CD4-positive, alpha-beta memory T cell (primary cell): ENCODE measurements at regions not wholly inside any gene's neighbourhood (a gene's known extent, or its start where the extent isn't known, plus 50 kb on each side); places are given as distances from the start of the nearest gene placed in this dataset.
"Not testable (repeated sequence)": the region's sequence is repeated elsewhere in the genome, so short reads cannot be mapped to it uniquely, and the experiment has no call there.

Source experiments
- CTCF ChIA-PET: fragments of 350-600 bp; sonication (Branson Sonifier 250); formaldehyde crosslinking; loops from one replicate; lab custom pipeline; 2021; ENCODE audit warnings: inconsistent platforms; ENCODE audit not compliant: partially characterized antibody; lab: Charles Lee
- POLR2A ChIA-PET: fragments of 350-600 bp; sonication (Branson Sonifier 250); formaldehyde crosslinking; loops from one replicate; lab custom pipeline; 2021; ENCODE audit not compliant: partially characterized antibody; lab: Charles Lee
- DNase-seq, 5 donors: peaks; one replicate each; pipeline versions ENCODE4 v3.0.0 to v3.0.0-alpha.2; 2020 to 2022; ENCODE audit warnings: mixed read lengths in 1 of 5
- H3K27ac ChIP-seq: one replicate; pipeline ENCODE4 v1.7.0; 2013; ENCODE audit warnings: low read depth, low read length
- H3K27me3 ChIP-seq: 2 replicates; pipeline ENCODE4 v1.7.0; 2013; ENCODE audit warnings: mild to moderate bottlenecking, low read length, moderate library complexity; ENCODE audit not compliant: insufficient read depth
- H3K36me3 ChIP-seq: 2 replicates; pipeline ENCODE4 v1.7.0; 2013; ENCODE audit warnings: mild to moderate bottlenecking, low read length, moderate library complexity; ENCODE audit not compliant: insufficient read depth
- H3K4me1 ChIP-seq: 2 replicates; pipeline ENCODE4 v1.7.0; 2013; ENCODE audit warnings: mild to moderate bottlenecking, low read length, moderate library complexity; ENCODE audit not compliant: insufficient read depth
- H3K4me3 ChIP-seq, 2 donors: one replicate each; pipeline ENCODE4 v1.7.0; 2013; ENCODE audit warnings: low read length in 2 of 2, mild to moderate bottlenecking in 1 of 2
- H3K9me3 ChIP-seq, 2 donors: one replicate each; pipeline ENCODE4 v1.7.0; 2013; ENCODE audit warnings: low read length in 2 of 2, control low read depth in 1 of 2; ENCODE audit not compliant: control insufficient read depth in 1 of 2
- H3K27ac Mint-ChIP-seq, 7 donors: one replicate each; pipeline ENCODE4 v1.8.0; 2020 to 2021; ENCODE audit warnings: mixed read lengths in 7 of 7, mild to moderate bottlenecking in 6 of 7, inconsistent platforms in 3 of 7, moderate library complexity in 3 of 7
- H3K27me3 Mint-ChIP-seq, 2 donors: one replicate each; pipeline ENCODE4 v1.8.0; 2020 to 2021; ENCODE audit warnings: mixed read lengths in 2 of 2
- H3K36me3 Mint-ChIP-seq, 2 donors: one replicate each; pipeline ENCODE4 v1.8.0; 2020 to 2021; ENCODE audit warnings: mixed read lengths in 2 of 2, inconsistent platforms in 1 of 2, mild to moderate bottlenecking in 1 of 2
- H3K4me1 Mint-ChIP-seq, 4 donors: one replicate each; pipeline ENCODE4 v1.8.0; 2020 to 2021; ENCODE audit warnings: mixed read lengths in 4 of 4, mild to moderate bottlenecking in 1 of 4
- H3K4me3 Mint-ChIP-seq, 8 donors: one replicate each; pipeline ENCODE4 v1.8.0; 2020 to 2021; ENCODE audit warnings: mixed read lengths in 8 of 8, mild to moderate bottlenecking in 7 of 8, moderate library complexity in 6 of 8, inconsistent platforms in 3 of 8
- H3K9me3 Mint-ChIP-seq, 8 donors: one replicate each; pipeline ENCODE4 v1.8.0; 2020 to 2021; ENCODE audit warnings: mixed read lengths in 8 of 8, mild to moderate bottlenecking in 5 of 8, inconsistent platforms in 3 of 8, moderate library complexity in 1 of 8
- intact Hi-C: fragments of 100-400 bp; cut with micrococcal nuclease; formaldehyde crosslinking; loops from one replicate; pipeline ENCODE4 v1.15.1; 2023

GRCh38 chr4:83947830-83948193, 411.9 kb downstream of the GPAT3 start:
- no peak for DNase-seq
- no peak overlapping the region for H3K4me3 Mint-ChIP-seq
- Histone ChIP-seq H3K27me3 (no peaks in the 10 kb centered on the region), H3K4me1 (no peaks in the 10 kb centered on the region), H3K9me3 (no peaks in the 10 kb centered on the region), H3K4me3 (no peak overlapping the region), H3K27ac (no peak overlapping the region), H3K36me3 (no peaks in the 10 kb centered on the region)
- no peaks in the 10 kb centered on the region for H3K27me3 Mint-ChIP-seq
- peaks cover 0 to 5% (median 0%) of the 10 kb centered on the region in 8 donors for H3K9me3 Mint-ChIP-seq
- H3K27ac Mint-ChIP-seq, result no peak overlapping the region
- intact Hi-C loops, result no loop called here
- ChIA-PET CTCF (no interaction called here), POLR2A (no interaction called here)
- H3K36me3 Mint-ChIP-seq, result no peaks in the 10 kb centered on the region
- H3K4me1 Mint-ChIP-seq, result no peaks in the 10 kb centered on the region

- Mint-ChIP-seq H3K9me3 (peaks cover 0 to 5% (median under 1%) of the 10 kb centered on the region in 8 donors), H3K4me3 (no peak overlapping the region), H3K27ac (no peak overlapping the region), H3K36me3 (no peaks in the 10 kb centered on the region), H3K27me3 (no peaks in the 10 kb centered on the region), H3K4me1 (no peaks in the 10 kb centered on the region)
- H3K27me3 ChIP-seq, result no peaks in the 10 kb centered on the region
- no peak overlapping the region for H3K4me3 ChIP-seq
- H3K36me3 ChIP-seq, result no peaks in the 10 kb centered on the region
- ChIA-PET CTCF (no interaction called here), POLR2A (no interaction called here)
- DNase-seq, result no peak
- no peaks in the 10 kb centered on the region for H3K9me3 ChIP-seq
- H3K4me1 ChIP-seq, result no peaks in the 10 kb centered on the region
- intact Hi-C loops, result no loop called here
- H3K27ac ChIP-seq, result no peak overlapping the region
Observed at GRCh38 chr4:83947125-83947829, 411.4 kb downstream of the GPAT3 start.

GRCh38 chr4:83943691-83944090, 407.8 kb downstream of the GPAT3 start:
- DNase-seq, CTCF ChIA-PET, H3K9me3 ChIP-seq, H3K27me3 ChIP-seq, H3K9me3 Mint-ChIP-seq, POLR2A ChIA-PET, H3K27ac ChIP-seq, H3K36me3 Mint-ChIP-seq, H3K4me3 Mint-ChIP-seq, H3K36me3 ChIP-seq, H3K4me1 Mint-ChIP-seq, H3K4me1 ChIP-seq, H3K27me3 Mint-ChIP-seq, H3K27ac Mint-ChIP-seq, intact Hi-C loops, H3K4me3 ChIP-seq: not testable (repeated sequence)

GRCh38 chr4:83932750-83933391, 397.0 kb downstream of the GPAT3 start:
- Mint-ChIP-seq H3K27ac (no peak overlapping the region), H3K36me3 (no peaks in the 10 kb centered on the region), H3K27me3 (peaks cover 2 to 3% of the 10 kb centered on the region in 2 donors), H3K4me1 (no peaks in the 10 kb centered on the region), H3K9me3 (peaks cover 0 to 4% (median 0%) of the 10 kb centered on the region in 8 donors), H3K4me3 (no peak overlapping the region)
- no peak overlapping the region for H3K4me3 ChIP-seq
- intact Hi-C loops, result no loop called here
- no peaks in the 10 kb centered on the region for H3K4me1 ChIP-seq
- DNase-seq, result no peak
- no peak overlapping the region for H3K27ac ChIP-seq
- no peaks in the 10 kb centered on the region for H3K27me3 ChIP-seq
- POLR2A ChIA-PET, result no interaction called here
- H3K9me3 ChIP-seq, result no peaks in the 10 kb centered on the region
- no peaks in the 10 kb centered on the region for H3K36me3 ChIP-seq
- CTCF ChIA-PET, result no interaction called here

GRCh38 chr4:83931659-83932438, 395.9 kb downstream of the GPAT3 start:
- Mint-ChIP-seq H3K27ac (no peak overlapping the region), H3K9me3 (peaks cover 0 to 4% (median 0%) of the 10 kb centered on the region in 8 donors), H3K4me3 (no peak overlapping the region), H3K27me3 (peaks cover 2 to 3% of the 10 kb centered on the region in 2 donors), H3K36me3 (no peaks in the 10 kb centered on the region), H3K4me1 (no peaks in the 10 kb centered on the region)
- Histone ChIP-seq H3K9me3 (no peaks in the 10 kb centered on the region), H3K27me3 (no peaks in the 10 kb centered on the region), H3K4me1 (no peaks in the 10 kb centered on the region), H3K36me3 (no peaks in the 10 kb centered on the region), H3K4me3 (no peak overlapping the region), H3K27ac (no peak overlapping the region)
- DNase-seq, result no peak
- ChIA-PET CTCF (no interaction called here), POLR2A (no interaction called here)
- intact Hi-C loops, result no loop called here

GRCh38 chr4:83929550-83929949, 393.6 kb downstream of the GPAT3 start:
- Mint-ChIP-seq H3K27me3 (peaks cover 2 to 3% of the 10 kb centered on the region in 2 donors), H3K4me1 (no peaks in the 10 kb centered on the region), H3K36me3 (no peaks in the 10 kb centered on the region), H3K4me3 (no peak overlapping the region), H3K9me3 (peaks cover 0 to 4% (median 0%) of the 10 kb centered on the region in 8 donors), H3K27ac (no peak overlapping the region)
- H3K4me3 ChIP-seq, result no peak overlapping the region
- intact Hi-C loops, result no loop called here
- ChIA-PET CTCF (no interaction called here), POLR2A (no interaction called here)
- H3K27me3 ChIP-seq, result no peaks in the 10 kb centered on the region
- H3K36me3 ChIP-seq, result no peaks in the 10 kb centered on the region
- H3K9me3 ChIP-seq, result no peaks in the 10 kb centered on the region
- no peaks in the 10 kb centered on the region for H3K4me1 ChIP-seq
- no peak overlapping the region for H3K27ac ChIP-seq
- no peak for DNase-seq

- H3K27ac ChIP-seq, result no peak overlapping the region
- H3K9me3 ChIP-seq, result no peaks in the 10 kb centered on the region
- H3K36me3 ChIP-seq, result no peaks in the 10 kb centered on the region
- H3K4me1 ChIP-seq, result no peaks in the 10 kb centered on the region
- H3K4me3 ChIP-seq, result no peak overlapping the region
- Mint-ChIP-seq H3K4me3 (no peak overlapping the region), H3K9me3 (peaks cover 0 to 4% (median 0%) of the 10 kb centered on the region in 8 donors), H3K4me1 (no peaks in the 10 kb centered on the region), H3K36me3 (no peaks in the 10 kb centered on the region), H3K27ac (no peak overlapping the region), H3K27me3 (peaks cover 2 to 3% of the 10 kb centered on the region in 2 donors)
- ChIA-PET CTCF (no interaction called here), POLR2A (no interaction called here)
- intact Hi-C loops, result no loop called here
- no peaks in the 10 kb centered on the region for H3K27me3 ChIP-seq
- no peak for DNase-seq
Observed at GRCh38 chr4:83926950-83927349, 391.0 kb downstream of the GPAT3 start.
